HG02678 (cell line): ENCODE measurements at regions not wholly inside any gene's neighbourhood (a gene's known extent, or its start where the extent isn't known, plus 50 kb on each side); places are given as distances from the start of the nearest gene placed in this dataset.

Source experiments
- ATAC-seq: cut with Tn5 transposase; IDR thresholded peaks from one replicate; pipeline ENCODE4 v1.9.1; 2021; ENCODE audit warnings: mild to moderate bottlenecking, moderate library complexity; ENCODE audit not compliant: unreplicated experiment

DNA sequence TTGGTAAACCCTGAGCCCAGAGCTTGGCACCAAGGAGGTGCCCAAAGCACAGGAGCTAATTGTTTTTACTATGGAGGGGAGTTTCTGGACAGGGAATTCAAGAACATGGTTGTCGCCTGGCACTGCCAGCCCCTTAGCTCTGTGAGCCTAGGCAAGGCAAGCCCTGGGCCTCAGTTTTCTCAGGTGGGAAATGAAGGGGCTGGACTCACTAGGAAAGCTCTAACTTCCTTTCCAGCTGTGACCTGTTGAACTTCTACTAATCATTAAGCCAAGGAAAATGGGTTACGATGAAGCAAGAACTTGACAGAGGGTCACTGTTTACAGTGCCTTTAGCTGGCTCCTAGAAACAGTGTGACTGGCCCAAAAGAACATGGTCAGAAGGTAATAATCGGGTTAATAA lies 277.2 kb downstream of the SHQ1 start:
- ATAC-seq = no peak

DNA sequence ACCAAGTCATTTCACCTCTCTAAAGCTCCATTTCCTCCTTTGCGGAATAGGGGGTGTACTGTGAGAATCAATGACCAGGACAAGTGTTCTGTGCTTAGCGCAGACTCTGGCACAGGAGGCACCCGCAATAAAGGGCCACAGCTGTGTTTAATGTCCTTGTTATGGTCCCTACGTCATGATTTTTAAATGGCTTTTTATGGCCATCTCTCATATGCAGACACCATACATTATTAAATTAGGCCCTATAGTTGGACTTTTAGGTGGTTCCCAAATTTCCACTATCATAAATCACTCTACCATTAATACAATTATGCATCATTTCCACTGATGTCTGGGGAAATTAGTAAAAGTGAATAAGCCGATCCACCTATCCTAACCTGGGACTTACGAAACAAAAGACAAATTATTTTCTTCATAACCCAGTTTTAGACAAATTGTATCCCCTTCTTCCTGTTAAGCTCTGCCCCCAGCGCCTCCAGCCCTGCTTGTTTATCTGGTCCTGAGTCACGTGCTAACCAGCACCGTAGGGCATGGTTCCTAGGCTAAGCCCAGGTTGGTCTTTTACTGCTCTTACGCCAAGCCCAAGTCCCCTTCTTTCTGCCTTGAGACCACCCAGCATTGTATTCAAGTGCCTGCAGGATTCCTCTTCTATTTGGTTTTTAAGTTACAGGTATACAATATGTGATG lies 278.3 kb downstream of the SHQ1 start:
- no peak for ATAC-seq

DNA sequence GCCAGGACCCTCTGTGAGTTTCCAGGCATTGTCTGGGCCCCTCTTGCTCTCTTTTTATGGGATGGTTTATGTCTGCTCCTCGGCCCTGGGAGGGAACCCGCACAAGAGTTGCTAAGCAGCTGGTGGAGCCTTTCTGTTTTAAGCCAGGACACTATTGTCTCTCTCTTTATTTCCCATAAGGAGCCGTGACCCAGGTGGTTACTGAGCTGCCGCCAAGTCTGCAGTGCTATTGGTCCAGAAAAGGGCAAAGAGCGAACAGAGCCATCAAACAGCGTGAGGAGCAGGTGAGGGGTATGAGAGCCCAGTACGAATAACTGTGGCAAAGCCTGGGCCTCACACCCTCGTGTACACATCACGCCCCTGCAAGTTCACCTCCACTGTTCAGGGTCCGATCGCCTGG lies 280.2 kb downstream of the SHQ1 start:
- ATAC-seq = no peak

DNA sequence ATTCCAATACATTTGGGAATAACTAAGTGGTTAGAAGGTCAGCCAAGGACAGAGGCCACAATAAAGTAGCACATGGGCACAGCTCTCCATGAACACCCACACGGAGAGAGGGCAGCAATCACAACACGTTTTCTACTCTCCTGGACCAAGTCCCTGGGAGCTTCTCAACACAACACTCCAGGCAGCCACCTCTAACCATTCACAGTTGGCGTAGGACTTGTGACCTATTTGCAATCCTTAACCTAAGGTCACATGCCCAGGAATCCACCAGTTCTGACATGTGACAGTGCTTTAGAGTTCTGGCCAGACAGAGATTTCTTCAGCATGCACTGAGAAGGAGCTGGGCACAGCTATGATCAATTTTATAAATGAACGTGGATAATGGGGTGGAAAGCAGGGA lies 280.8 kb downstream of the SHQ1 start:
- no peak for ATAC-seq

DNA sequence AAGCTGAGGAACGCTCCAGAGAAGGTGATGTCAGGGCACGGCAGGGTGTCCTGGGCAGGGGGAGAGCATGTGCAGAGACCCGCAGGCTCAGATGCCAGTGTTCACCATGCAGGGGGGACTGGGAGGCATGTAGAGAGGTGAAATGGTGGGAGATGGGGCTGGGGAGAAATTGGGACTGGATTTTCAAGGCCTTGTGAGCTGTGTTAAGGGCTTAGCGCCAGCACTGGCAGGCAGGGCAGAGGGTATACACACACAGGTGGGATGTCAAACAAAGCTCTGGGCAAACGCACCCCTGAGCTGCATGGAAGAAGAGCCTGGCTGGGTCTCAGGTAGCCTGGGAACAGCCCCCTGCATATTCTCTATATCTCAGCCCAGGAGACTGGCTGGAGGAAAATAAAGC lies 282.7 kb downstream of the SHQ1 start:
- ATAC-seq = no peak

DNA sequence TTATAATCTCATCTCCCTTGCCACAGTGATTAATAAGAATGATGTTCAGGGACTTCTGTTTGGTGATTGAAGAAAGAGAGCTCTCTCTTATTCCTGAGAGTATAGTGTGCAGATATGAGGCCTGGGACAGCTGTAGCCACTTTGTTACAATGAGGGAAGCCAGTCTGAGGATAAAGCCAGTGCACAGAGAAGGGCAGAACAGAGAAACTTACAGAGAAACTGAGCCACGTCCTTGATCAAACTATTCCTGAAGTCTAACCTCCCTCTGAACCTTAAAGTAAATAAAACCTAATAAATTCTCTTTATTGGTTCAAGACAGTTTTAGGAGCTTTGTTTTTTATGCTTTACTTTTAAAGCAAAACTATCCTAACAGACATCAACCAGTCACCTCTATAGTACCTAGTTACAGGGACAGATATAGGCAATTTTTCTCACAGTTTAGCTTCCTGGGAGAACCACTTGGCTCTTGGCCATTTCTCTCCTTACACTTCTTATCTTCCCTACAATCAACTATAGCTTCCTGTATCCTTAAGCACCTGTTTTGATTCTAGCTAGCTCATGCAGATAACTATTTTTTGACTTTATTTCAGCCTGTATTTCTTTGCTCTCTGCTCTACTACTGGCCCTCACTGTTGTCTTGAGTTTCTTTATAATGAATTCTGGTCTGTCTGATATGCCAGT lies 284.4 kb downstream of the SHQ1 start:
- ATAC-seq = no peak

DNA sequence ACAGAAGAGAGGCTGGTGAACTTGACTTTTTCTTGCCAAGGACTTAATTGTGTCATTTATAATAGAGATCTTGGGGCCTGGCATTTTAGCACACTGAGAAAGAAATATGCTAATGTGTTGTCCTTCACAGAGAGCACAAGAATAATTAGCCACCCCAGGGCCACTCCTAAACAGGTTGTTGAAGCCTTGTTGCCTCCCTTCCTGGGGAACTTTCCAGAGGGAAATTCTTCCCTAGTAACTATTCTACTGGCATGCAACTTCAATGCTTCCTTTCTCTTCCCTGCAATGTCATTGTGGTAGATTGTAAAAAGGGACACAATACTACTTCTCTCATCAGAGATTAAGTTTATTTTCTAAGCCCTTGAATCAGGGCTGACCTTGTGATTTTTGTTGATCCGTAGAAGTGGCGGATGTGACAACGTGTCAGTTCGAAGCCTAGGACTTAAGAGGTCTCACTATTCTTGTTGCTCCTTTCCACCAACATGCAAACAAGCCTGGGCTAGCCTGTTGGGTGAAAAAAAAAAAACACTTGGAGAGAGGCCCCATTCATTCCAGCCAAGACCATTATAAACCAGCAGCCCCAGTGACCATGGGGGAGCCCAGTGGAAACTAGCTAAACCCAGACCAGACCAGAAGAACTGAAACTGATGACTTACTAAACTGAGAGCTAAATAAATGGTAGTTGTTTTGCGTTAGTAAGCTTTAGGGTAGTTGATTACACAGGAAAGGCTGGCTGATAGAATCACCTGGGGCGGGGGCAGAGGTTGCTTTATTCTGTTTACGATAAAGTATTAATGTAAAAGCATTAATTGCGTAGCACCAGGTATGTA lies 287.2 kb downstream of the SHQ1 start:
- no peak for ATAC-seq

DNA sequence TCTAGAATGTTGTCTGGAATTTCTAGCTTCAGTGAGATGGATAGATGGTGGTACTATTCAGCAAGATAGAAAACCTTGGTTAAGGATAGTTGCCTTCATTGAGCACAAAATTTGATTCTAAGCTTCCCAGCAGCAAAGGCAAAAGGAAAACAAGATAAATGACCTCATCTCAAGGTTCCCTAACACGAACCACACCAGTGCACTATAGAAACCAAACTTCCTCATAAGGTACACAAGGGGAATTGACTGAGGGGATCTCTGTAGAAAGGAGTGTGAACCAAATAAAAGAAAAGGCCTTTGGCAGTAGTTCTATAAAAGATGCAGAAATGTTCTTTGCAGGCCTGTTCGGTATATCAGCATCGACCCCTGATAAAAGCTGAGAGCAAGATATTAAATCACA lies 288.9 kb downstream of the SHQ1 start:
- no peak for ATAC-seq

DNA sequence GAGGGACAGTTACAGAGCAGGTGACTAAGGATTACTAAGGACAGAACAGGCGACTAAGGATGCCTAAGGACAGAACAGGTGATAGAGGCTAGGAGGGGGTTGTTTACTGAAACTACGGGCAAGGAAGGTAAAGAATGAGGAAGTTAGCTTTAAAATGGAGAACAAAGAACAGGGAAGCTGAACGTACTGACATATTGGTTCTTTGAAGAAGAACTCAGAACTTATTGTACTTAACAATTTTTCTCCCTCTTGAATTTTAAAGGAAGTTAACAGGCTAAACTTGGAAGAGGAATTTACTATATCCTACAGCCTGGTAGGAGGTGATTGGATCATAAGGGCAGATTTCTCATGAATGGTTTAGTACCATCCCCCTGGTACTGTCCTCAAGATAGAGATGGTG lies 290.2 kb downstream of the SHQ1 start:
- no peak for ATAC-seq

DNA sequence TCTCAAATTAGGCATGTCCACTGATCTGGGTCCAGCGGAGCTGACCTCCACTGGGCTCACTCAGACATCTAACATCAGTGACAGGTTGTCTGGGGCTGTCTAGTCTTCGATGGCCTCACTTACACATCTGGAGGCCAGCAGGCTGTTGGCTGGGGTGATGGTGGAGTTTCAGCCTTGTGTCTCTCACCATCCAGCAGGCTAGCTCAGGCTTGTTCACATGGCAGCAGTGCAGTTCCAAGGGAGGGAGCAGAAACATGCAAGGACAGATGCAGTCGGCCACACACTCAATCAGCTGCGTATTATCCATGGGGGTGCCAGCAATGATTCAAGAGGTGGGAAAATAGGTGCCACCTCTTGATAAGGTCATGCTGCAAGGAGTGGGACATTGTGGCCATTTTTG lies 292.5 kb downstream of the SHQ1 start:
- ATAC-seq = no peak

DNA sequence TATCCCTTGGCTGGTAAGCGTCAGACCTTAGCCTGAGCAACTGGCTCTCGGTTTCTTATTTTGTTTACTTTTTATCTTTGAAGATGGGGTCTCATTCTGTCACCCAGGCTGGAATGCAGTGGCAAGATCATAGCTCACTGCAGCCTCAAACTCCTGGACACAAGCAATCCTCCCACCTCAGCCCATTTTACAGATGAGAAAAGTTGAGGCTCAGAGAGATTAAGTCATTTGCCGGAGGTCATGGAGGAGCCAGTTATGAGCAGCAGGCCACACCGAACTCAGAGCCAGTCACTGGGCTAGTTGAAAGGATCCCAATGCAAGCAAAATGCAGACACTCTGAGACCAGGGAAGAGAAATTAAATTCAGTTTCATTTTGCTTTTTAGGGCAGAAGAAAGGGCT lies 293.6 kb downstream of the SHQ1 start:
- ATAC-seq = no peak

DNA sequence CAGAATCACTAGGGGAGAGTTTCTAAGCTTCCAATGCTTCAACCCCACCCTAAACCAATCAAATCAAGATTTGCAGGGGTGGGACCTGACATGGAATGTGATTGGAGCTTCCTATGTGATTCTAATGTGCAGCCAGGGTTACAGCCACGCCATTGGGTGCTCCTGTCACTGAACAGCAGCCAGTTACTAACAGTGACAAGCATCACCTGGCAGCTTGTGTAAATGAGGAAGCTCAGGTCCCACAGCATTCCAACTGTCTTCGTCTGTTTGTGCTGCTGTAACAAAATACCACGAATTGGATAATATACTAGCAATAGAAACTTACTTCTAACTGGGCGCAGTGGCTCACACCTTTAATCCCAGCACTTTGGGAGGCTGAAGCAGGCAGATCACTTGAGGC lies 294.9 kb downstream of the SHQ1 start:
- no peak for ATAC-seq

DNA sequence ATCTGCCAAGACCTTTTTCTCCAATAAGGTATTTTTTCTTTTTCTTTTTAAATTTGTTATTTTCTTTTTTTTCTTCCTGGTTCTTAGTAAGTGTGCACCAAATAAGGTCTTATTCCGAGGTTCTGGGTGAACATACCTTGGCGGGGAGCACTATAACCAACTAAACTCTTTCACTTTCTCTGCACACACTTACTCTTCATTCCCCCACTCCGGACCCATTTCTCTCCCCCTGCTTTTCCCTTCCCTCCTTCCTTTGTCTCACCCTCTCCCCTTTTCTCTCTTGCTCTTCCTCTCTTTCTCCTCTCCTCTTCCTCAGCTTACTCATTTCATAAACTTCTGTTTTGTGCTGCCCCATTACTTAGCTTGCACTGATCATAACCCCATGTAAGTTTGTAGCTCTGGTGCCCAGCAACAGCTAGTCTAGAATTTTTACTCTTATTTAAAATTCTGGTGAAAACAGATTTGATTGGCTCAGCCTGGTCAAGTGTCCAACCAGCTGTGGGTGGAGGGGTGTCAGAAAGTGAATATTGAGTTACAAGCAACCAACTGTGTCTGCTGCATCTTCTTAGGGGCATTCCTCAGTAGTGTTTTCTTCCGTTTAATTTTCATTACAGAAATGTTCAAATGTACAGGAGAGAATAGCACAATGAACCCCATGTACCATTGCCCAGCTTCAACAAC lies 297.5 kb downstream of the SHQ1 start:
- no peak for ATAC-seq

DNA sequence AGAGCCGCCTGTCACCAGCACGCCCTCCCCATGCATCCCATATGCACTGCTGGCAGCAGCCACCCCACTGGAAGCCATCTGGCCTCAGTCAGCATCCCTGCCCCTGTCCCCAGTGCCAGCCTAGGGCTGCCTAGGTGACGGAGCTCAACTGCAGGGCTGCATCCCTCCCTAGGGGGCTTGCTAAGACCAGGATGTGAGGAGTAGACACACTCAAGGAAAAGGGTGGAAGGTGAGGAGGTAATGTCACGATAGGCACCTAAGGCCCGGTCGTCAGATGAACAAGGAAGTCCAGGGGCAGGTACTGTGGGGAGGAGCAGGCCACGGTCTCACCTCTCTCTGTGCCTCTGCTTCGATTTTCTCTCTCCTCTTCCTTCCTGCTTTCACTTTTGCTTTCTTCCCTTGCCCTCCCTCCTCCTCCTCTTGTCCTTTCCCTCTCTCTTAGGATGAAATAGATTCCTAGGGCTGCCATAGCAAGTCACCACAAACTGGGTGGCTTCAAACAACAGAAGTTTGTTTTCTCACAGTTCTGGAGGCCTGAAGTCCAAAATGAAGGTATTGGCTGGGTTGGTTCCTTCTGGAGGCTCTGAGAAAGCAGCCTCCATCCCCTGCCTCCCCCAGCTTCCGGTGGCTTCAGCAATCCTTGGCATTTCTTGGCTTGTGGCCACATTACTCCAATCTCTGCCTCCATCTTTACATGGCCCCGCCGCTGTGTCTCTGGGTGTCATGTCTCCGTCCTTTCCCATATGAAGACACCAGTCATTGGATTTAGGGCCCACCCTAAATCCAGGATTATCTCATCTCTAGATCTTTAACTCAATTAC lies 298.3 kb downstream of the SHQ1 start:
- no peak for ATAC-seq

DNA sequence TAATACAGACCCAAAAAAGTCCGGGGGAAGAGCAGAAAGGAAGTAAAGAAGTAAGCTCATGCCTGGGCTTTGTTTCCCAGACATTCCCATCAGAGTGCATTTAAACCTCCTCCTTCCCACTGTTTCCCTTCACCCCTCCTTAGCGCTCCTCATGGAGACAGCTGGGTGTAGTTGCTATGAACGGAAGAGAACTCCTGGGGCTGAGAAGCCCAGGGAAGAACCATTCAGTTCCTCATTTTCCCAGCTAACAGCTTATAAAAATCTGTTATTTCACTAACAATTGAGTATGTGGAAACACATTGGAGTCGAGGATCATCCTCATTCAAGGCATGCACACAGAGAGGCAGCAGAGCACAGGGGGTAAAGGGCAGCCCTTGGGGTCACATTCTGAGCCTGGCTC lies 299.3 kb downstream of the SHQ1 start:
- no peak for ATAC-seq

DNA sequence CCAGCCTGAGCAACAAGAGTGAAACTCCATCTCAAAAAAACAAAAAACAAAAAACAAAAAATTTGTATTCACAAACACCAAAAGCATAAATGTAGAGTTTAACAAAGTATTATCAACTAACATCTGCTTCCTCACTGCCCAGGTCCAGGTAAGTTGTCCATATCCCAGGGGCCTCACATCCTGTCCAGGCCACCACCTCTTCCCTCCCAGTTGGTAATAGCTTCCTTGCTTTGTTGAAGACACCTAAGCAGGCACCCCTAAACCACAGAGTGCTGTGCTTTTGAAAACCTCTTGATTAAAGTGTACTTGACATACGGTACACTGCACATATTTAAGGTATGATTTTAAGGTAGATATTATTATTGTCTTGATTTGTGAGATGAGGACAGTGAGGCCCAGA lies 299.8 kb downstream of the SHQ1 start:
- ATAC-seq = no peak

DNA sequence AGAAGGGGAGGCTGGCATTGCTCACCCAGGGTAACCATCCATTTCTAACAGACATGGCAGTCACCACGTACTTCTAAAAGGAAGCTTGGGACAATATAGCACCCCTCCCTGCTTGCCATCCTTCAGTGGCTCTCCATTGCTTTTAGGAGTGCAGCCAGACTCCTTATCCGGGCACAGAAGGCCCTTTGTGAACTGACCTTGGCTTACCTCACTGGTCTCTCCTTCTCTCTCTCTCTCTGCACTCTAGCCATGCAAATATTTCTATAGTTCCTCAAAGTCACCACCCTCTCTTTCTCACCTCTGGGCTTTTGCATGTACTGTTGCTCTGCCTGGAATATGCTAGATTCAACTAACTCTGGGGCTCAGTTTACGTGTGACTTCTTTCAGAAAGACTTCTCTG lies 301.1 kb downstream of the SHQ1 start:
- ATAC-seq = no peak

DNA sequence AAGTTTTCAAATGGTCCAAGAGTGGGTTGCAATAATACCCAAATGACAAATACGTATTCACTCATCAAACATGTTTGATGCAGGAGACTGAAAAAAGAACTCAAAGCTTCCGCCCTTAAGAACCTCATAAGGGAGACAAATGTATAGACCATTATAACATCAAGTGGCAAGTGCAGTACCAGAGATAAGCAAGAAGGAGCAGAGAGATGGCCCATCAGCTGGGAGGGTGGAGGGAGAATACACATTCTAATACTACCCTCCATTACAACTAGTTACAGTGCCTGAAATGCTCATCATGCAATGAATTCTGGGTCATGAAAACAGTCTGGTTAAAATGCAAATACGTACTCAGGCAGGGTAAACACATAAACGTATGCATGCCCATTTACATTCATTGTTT lies 304.0 kb downstream of the SHQ1 start:
- ATAC-seq = no peak

DNA sequence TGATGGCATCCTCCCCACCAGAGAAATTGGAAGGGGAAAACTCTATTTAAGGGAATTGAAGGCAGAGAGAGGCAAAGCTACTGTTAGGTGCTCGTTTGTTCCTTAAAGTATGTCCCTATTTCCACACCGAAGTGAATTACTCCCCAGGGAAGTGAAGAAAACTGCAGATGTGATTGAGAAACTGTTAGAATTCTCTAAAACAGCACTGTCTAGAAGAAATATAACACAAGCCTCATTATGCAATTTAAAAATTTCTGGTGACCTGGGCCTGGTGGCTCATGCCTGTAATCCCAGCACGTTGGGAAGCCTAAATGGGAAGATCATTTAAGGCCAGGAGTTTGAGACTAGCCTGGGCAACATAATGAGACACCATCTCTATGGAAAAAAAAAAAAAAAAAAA lies 305.0 kb downstream of the SHQ1 start:
- no peak for ATAC-seq

DNA sequence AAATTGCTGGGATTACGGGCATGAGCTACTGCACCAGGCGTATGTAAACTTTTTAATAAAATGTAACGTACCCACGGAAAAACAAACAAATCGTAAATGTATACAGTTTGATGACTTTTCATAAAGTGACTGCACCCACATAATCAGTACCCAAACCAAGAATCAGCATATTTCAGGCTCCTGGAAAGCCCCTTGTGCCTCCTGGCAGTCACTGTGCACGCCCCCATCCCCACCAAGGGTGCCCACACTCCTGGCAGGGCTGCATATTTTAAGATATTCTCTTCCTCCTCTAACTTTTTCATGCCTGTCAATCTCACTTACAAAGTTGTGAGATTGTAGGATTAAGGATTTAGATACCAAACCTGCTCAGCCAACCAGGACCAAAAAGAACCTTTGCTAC lies 305.5 kb downstream of the SHQ1 start:
- ATAC-seq = no peak

DNA sequence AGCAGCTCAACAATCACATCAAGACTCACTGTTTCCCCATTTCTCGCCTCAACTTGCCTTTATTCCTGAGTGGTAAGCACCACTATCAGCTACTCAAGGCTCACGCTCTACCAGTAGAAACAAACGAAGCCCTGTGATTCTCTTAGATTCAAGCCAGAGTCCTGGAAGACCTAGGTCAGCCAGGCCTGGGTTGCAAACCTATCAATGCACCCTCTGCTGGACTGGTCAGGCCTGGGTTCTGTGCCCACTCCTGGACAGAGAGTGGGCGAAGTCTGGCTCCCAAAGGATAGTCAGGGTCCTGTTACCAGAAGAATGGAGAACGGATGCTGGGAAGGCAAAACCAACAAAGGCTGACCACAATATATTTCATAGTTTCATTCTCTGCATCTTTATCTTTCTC lies 308.4 kb downstream of the SHQ1 start:
- ATAC-seq = no peak
